ENCODE measurements at regions not wholly inside any gene's neighbourhood (a gene's known extent, or its start where the extent isn't known, plus 50 kb on each side); places are given as distances from the start of the nearest gene placed in this dataset.

- intact Hi-C loops (cut with micrococcal nuclease), result no loop called here
These were observed 57.3 kb upstream of the MON1B start for GRCh38 chr16:77133706-77134105.

GRCh38 chr16:77137045-77137444, 53.9 kb upstream of the MON1B start:
- intact Hi-C loops (cut with micrococcal nuclease), result no loop called here
